ENCODE measurements at regions not wholly inside any gene's neighbourhood (a gene's known extent, or its start where the extent isn't known, plus 50 kb on each side); places are given as distances from the start of the nearest gene placed in this dataset.

DNA sequence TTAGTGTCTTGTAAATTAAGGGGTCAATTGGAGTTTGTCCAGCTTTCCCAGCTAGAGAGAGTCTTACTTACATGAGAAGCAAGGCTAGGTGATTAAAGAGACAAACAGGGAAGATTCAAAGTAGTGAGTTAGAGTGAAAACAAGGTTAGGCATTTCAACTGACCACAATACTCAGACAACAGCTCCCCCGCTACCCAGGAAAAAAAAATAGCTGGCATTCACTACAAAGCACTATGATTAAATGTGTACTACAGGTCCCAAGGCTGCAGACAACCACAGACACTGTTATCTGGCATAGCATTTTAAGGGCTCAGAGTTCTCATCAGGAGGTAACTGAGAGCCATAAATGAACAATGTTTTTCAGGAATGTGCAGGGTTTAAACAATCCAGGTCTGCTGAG lies 680.9 kb downstream of the TMEM121 start:
- TF ChIP-seq CTCF (IDR thresholded peaks at IDR 0.05; ENCODE audit: low read depth, low read length, poor library complexity, severe bottlenecking): no peak
- no peak for TF ChIP-seq EZH2phosphoT487 (IDR thresholded peaks at IDR 0.05; ENCODE audit: borderline replicate concordance, low read length)

Measured in DOHH2 (cell line).